GM10248 (cell line): ENCODE measurements at regions not wholly inside any gene's neighbourhood (a gene's known extent, or its start where the extent isn't known, plus 50 kb on each side); places are given as distances from the start of the nearest gene placed in this dataset.

ENCODE experiments used
- CTCF ChIA-PET: fragments of 300-600 bp; sonication (Branson Sonifier 250); formaldehyde crosslinking; extraction: SDS; loops from one replicate; lab custom pipeline; 2021; ENCODE audit warnings: antibody characterized with exemption; lab: Yijun Ruan, JAX
- POLR2A ChIA-PET: fragments of 350-650 bp; sonication (Branson Sonifier 250); formaldehyde crosslinking; extraction: SDS; loops from one replicate; lab custom pipeline; 2020; ENCODE audit warnings: antibody characterized with exemption; lab: Yijun Ruan, JAX
- DNase-seq: peaks from one replicate; pipeline ENCODE4 v3.0.0; 2012; ENCODE audit errors: extremely low spot score
- TF ChIP-seq, protein P1 (sequence below): IDR thresholded peaks from 2 replicates; pipeline ENCODE4 v1.5.1; 2012; ENCODE audit warnings: mild to moderate bottlenecking, low read depth; ENCODE audit errors: extremely low read depth, missing control alignments, control extremely low read depth

DNA sequence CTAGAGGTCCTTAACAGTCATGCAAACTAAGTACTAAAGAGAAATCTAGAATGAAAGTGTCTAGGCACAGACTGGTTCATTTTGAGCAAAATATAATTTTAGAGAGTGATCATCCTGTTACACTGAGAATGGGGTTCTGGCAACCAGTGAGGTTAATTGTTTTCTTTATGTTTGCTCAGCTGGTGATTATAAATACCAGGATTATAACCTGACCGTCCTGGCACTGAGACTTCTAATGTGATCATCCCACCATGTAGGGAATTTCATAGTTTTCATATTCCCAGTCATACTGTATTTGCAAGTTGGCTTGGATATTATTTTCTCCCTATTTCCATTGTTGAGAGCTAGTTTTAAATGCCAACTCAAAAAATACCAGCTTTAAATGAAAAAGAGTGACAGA lies 852.5 kb upstream of the LRATD1 start:
- DNase-seq = no peak
- TF ChIP-seq, protein P1, sequence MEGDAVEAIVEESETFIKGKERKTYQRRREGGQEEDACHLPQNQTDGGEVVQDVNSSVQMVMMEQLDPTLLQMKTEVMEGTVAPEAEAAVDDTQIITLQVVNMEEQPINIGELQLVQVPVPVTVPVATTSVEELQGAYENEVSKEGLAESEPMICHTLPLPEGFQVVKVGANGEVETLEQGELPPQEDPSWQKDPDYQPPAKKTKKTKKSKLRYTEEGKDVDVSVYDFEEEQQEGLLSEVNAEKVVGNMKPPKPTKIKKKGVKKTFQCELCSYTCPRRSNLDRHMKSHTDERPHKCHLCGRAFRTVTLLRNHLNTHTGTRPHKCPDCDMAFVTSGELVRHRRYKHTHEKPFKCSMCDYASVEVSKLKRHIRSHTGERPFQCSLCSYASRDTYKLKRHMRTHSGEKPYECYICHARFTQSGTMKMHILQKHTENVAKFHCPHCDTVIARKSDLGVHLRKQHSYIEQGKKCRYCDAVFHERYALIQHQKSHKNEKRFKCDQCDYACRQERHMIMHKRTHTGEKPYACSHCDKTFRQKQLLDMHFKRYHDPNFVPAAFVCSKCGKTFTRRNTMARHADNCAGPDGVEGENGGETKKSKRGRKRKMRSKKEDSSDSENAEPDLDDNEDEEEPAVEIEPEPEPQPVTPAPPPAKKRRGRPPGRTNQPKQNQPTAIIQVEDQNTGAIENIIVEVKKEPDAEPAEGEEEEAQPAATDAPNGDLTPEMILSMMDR = no peak
- ChIA-PET CTCF (no interaction called here), POLR2A (no interaction called here)

DNA sequence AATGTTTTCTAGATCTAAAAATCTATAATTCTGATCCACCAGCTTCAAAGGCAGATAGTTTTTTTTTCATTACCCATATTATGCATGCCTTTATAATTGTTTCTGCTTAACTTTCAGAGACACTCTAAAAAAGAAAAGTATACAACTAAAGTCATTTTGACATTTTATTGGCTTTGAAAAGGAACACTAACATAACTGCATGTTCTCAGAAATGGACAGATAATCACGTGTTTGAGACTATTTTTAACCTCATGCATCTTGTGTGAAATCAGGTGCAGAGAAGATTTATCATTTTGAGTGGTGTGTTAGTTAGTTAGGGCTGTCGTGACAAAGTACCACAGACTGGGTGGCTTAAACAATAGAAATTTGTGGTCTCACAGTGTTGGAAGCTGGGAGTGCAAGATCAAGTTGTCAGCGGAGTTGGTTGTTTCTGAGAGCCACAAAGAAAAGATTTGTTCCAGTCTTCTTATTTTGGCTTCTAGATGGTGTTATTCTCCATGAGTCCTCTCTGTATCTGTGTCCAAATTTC lies 841.4 kb upstream of the LRATD1 start:
- TF ChIP-seq, protein P1 = no peak
- ChIA-PET POLR2A (no interaction called here), CTCF (interaction anchor here (1.1 kb wide), 1 partner anchor 17 kb away, joined by 3 read pairs; no protein-coding TSS in a partner anchor)
- no peak for DNase-seq

DNA sequence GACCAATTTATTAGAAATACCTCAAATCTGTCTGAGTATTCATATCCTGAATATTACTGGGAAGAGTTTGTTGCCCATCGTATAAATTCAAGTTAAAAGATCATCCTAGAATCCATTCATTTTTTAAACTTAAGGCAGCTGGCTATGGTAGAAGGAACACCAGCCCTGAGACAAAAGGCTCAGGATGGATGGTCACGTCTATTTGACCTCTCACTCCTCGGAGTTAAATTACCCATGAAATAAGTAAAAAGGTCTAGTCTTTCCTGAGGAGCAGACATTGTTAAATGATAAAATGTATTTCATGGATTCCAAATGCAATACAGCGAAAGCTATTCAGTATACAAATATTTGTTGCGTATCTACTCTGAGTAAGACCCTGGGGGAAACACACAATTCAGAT lies 826.0 kb upstream of the LRATD1 start:
- POLR2A ChIA-PET = no interaction called here
- CTCF ChIA-PET = interaction anchor here (0.8 kb wide), 1 partner anchor 11 kb away, joined by 3 read pairs; no protein-coding TSS in a partner anchor
- no peak for DNase-seq
- TF ChIP-seq, protein P1 = no peak

DNA sequence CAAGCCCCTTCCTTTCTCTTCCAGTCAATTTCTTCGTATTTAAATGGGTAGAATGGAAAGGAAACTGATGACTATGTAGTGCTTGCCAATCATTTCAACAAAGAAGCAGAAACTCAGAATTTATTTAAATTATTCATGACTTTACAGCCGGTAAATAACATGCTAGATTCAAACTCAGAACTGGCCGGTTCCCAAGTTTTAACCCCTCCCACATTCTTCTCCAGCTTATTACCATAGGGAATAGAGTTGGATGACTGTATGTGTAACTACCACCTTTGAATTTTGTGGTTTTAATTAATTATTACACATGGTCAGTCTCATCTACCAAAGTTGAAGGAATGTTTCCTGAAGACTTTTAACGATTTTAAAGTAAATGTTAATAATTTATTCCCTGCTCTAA lies 819.3 kb upstream of the LRATD1 start:
- DNase-seq = no peak
- ChIA-PET CTCF (no interaction called here), POLR2A (no interaction called here)
- TF ChIP-seq, protein P1 = no peak

DNA sequence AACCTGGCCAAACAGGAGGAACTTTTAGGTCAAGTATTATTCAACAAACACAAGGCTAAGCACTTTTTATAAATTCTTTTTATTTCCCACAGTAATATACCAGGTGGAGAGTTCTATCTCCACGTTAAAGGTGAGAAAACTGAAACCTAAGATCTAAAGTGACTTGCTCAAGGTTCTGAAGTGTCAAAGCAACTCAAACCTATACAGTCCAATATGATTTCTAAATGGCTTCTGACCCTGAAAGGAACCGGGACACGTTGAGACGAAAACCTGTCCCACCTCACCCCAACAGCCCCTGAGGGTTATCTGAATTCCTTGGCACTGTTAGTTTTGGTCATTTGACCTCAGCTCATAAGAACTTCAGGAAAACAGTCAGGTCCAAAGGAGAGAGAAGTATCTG lies 814.5 kb upstream of the LRATD1 start:
- ChIA-PET CTCF (interaction anchor here (1.3 to 2.0 kb wide), 3 partner anchors 8 to 13 kb away, joined by 3 to 5 read pairs (median 4); no protein-coding TSS in a partner anchor), POLR2A (no interaction called here)
- TF ChIP-seq, protein P1 = no peak
- no peak for DNase-seq

DNA sequence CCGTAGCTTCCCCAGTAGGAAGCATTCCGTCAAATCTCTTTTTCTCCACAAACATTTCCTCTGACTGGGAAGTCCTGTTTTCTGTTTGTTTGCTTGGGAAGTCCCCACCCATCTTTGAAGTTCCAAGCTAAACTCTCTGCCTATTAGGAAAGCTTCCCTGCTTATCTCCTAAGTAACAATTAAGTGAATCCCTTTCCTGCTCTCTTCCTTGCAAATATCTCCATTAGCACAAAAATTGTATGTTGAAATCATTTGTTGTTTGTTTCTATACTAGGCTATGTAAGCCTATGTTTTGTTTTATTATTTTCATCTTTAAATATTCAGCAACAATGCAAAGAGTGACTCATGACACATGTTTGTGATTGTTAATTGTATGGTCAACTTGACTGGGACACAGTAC lies 812.6 kb upstream of the LRATD1 start:
- ChIA-PET POLR2A (no interaction called here), CTCF (no interaction called here)
- TF ChIP-seq, protein P1 = no peak
- no peak for DNase-seq
